ACHN (cell line): ENCODE measurements at regions not wholly inside any gene's neighbourhood (a gene's known extent, or its start where the extent isn't known, plus 50 kb on each side); places are given as distances from the start of the nearest gene placed in this dataset.

Source experiments
- DNase-seq: peaks from one replicate; pipeline ENCODE4 v3.0.0-alpha.2; 2015
- in situ Hi-C: cut with HindIII; loops from 2 replicates; pipeline ENCODE4 v1.10.0; 2017; ENCODE audit warnings: low sequenced_read_pairs, low pct_ligation_motif_present, low pct_unique_long_range_greater_than_20kb

GRCh38 chr5:71969460-71969859 is 137.8 kb upstream of the MAP1B start:
- in situ Hi-C loops = no loop called here
- DNase-seq = no peak

- no peak for DNase-seq
- in situ Hi-C loops = no loop called here
Observed at GRCh38 chr5:71971862-71972261, 135.4 kb upstream of the MAP1B start.

- DNase-seq = no peak
- in situ Hi-C loops = no loop called here
Observed at GRCh38 chr5:71972777-71973473, 134.3 kb upstream of the MAP1B start.

- in situ Hi-C loops = no loop called here
- no peak for DNase-seq
Observed at GRCh38 chr5:71973563-71973962, 133.7 kb upstream of the MAP1B start.

GRCh38 chr5:71974165-71974564 is 133.1 kb upstream of the MAP1B start:
- DNase-seq = no peak
- in situ Hi-C loops = no loop called here

GRCh38 chr5:71974622-71975021 is 132.7 kb upstream of the MAP1B start:
- no peak for DNase-seq
- in situ Hi-C loops = no loop called here

GRCh38 chr5:71976449-71976848 is 130.8 kb upstream of the MAP1B start:
- in situ Hi-C loops = no loop called here
- no peak for DNase-seq

- no peak for DNase-seq
- in situ Hi-C loops = no loop called here
Observed at GRCh38 chr5:71977311-71977710, 130.0 kb upstream of the MAP1B start.

- in situ Hi-C loops = no loop called here
- DNase-seq = no peak
Observed at GRCh38 chr5:71978216-71978615, 129.1 kb upstream of the MAP1B start.

GRCh38 chr5:71982717-71983395 is 124.4 kb upstream of the MAP1B start:
- in situ Hi-C loops = no loop called here

GRCh38 chr5:71986101-71986500 is 121.2 kb upstream of the MAP1B start:
- in situ Hi-C loops = no loop called here

More at GRCh38 chr5:71982717-71983395, 124.4 kb upstream of the MAP1B start:
- DNase-seq = no peak

GRCh38 chr5:71988808-71989207 is 118.5 kb upstream of the MAP1B start:
- in situ Hi-C loops = no loop called here

More at GRCh38 chr5:71986101-71986500, 121.2 kb upstream of the MAP1B start:
- no peak for DNase-seq

GRCh38 chr5:71993600-71993999 is 113.7 kb upstream of the MAP1B start:
- no peak for DNase-seq
- in situ Hi-C loops = no loop called here

More at GRCh38 chr5:71988808-71989207, 118.5 kb upstream of the MAP1B start:
- no peak for DNase-seq

- no peak for DNase-seq
- in situ Hi-C loops = no loop called here
Observed at GRCh38 chr5:71996789-71997188, 110.5 kb upstream of the MAP1B start.

- no peak for DNase-seq
- in situ Hi-C loops = no loop called here
Observed at GRCh38 chr5:71998746-71999145, 108.5 kb upstream of the MAP1B start.

GRCh38 chr5:72000707-72001106 is 106.6 kb upstream of the MAP1B start:
- in situ Hi-C loops = no loop called here
- DNase-seq = no peak

GRCh38 chr5:72005671-72006070 is 101.6 kb upstream of the MAP1B start:
- DNase-seq = no peak
- in situ Hi-C loops = no loop called here

- DNase-seq = no peak
Observed at GRCh38 chr5:72006361-72006760, 100.9 kb upstream of the MAP1B start.

GRCh38 chr5:72007336-72008111 is 99.8 kb upstream of the MAP1B start:
- DNase-seq = no peak
- in situ Hi-C loops = no loop called here

More at GRCh38 chr5:72006361-72006760, 100.9 kb upstream of the MAP1B start:
- in situ Hi-C loops = no loop called here
